Skeletal muscle tissue (tissue), 3 donors: ENCODE measurements at regions not wholly inside any gene's neighbourhood (a gene's known extent, or its start where the extent isn't known, plus 50 kb on each side); places are given as distances from the start of the nearest gene placed in this dataset.

Experiments used
- H3K27ac ChIP-seq: one replicate; pipeline ENCODE4 v1.7.0; 2013; ENCODE audit warnings: mild to moderate bottlenecking, low read depth, low read length, inconsistent platforms
- H3K27me3 ChIP-seq, 3 donors: one replicate each; pipeline ENCODE4 v1.7.0; 2013; ENCODE audit warnings: low read length in 3 of 3; ENCODE audit not compliant: control insufficient read depth in 3 of 3, insufficient read depth in 3 of 3
- H3K36me3 ChIP-seq, 3 donors: one replicate each; pipeline ENCODE4 v1.7.0; 2013; ENCODE audit warnings: low read length in 3 of 3; ENCODE audit not compliant: control insufficient read depth in 3 of 3, insufficient read depth in 3 of 3
- H3K4me1 ChIP-seq, 3 donors: one replicate each; pipeline ENCODE4 v1.7.0; 2013; ENCODE audit warnings: low read length in 3 of 3, mild to moderate bottlenecking in 3 of 3; ENCODE audit not compliant: control insufficient read depth in 3 of 3, insufficient read depth in 3 of 3
- H3K4me3 ChIP-seq, 3 donors: one replicate each; pipeline ENCODE4 v1.7.0; 2013; ENCODE audit warnings: low read length in 3 of 3
- H3K9ac ChIP-seq, 3 donors: one replicate each; pipeline ENCODE4 v1.7.0; 2013; ENCODE audit warnings: low read length in 3 of 3, mild to moderate bottlenecking in 3 of 3, moderate library complexity in 2 of 3, low read depth in 1 of 3
- H3K9me3 ChIP-seq, 3 donors: one replicate each; pipeline ENCODE4 v1.7.0; 2013; ENCODE audit warnings: low read length in 3 of 3; ENCODE audit not compliant: control insufficient read depth in 3 of 3
- donor health status: Osteomylitis.

GRCh38 chr5:111996574-111996973, 239.6 kb upstream of the NREP start:
- H3K27ac ChIP-seq = no peak overlapping the region
- no peak overlapping the region for H3K4me3 ChIP-seq
- H3K9ac ChIP-seq = no peak overlapping the region
- no peaks in the 10 kb centered on the region for H3K36me3 ChIP-seq
- H3K4me1 ChIP-seq = no peaks in the 10 kb centered on the region
- H3K27me3 ChIP-seq = no peaks in the 10 kb centered on the region
- no peaks in the 10 kb centered on the region for H3K9me3 ChIP-seq

GRCh38 chr5:111995701-111996100, 238.7 kb upstream of the NREP start:
- Histone ChIP-seq H3K27ac (no peak overlapping the region), H3K36me3 (no peaks in the 10 kb centered on the region), H3K9me3 (no peaks in the 10 kb centered on the region), H3K4me3 (no peak overlapping the region), H3K27me3 (no peaks in the 10 kb centered on the region), H3K4me1 (no peaks in the 10 kb centered on the region), H3K9ac (no peak overlapping the region)

GRCh38 chr5:111993242-111993641, 236.2 kb upstream of the NREP start:
- Histone ChIP-seq H3K27me3 (no peaks in the 10 kb centered on the region), H3K9me3 (no peaks in the 10 kb centered on the region), H3K4me1 (no peaks in the 10 kb centered on the region), H3K4me3 (no peak overlapping the region), H3K9ac (no peak overlapping the region), H3K27ac (no peak overlapping the region), H3K36me3 (no peaks in the 10 kb centered on the region)

GRCh38 chr5:111984044-111984443, 227.1 kb upstream of the NREP start:
- Histone ChIP-seq H3K36me3 (no peaks in the 10 kb centered on the region), H3K9ac (no peak overlapping the region), H3K9me3 (no peaks in the 10 kb centered on the region), H3K4me3 (no peak overlapping the region), H3K27ac (peak overlapping the region; percentile 28), H3K4me1 (no peaks in the 10 kb centered on the region), H3K27me3 (no peaks in the 10 kb centered on the region)

- H3K4me1 ChIP-seq = no peaks in the 10 kb centered on the region
- no peak overlapping the region for H3K27ac ChIP-seq
- H3K27me3 ChIP-seq = no peaks in the 10 kb centered on the region
- no peaks in the 10 kb centered on the region for H3K9me3 ChIP-seq
- no peaks in the 10 kb centered on the region for H3K36me3 ChIP-seq
- H3K9ac ChIP-seq = no peak overlapping the region
- no peak overlapping the region for H3K4me3 ChIP-seq
These were observed 226.5 kb upstream of the NREP start for GRCh38 chr5:111983459-111983858.

GRCh38 chr5:111977436-111977829, 220.4 kb upstream of the NREP start:
- Histone ChIP-seq H3K9ac (no peak overlapping the region), H3K27ac (no peak overlapping the region), H3K27me3 (no peaks in the 10 kb centered on the region), H3K9me3 (no peaks in the 10 kb centered on the region), H3K4me1 (peaks cover 7 to 15% (median 8%) of the 10 kb centered on the region in 3 donors), H3K4me3 (no peak overlapping the region), H3K36me3 (no peaks in the 10 kb centered on the region)

GRCh38 chr5:111976705-111977435, 219.9 kb upstream of the NREP start:
- no peaks in the 10 kb centered on the region for H3K36me3 ChIP-seq

GRCh38 chr5:111975133-111975532, 218.1 kb upstream of the NREP start:
- H3K4me3 ChIP-seq = peak overlapping the region in 1 of 3 donors; percentile 37
- H3K27ac ChIP-seq = no peak overlapping the region
- no peaks in the 10 kb centered on the region for H3K9me3 ChIP-seq
- H3K9ac ChIP-seq = no peak overlapping the region
- no peaks in the 10 kb centered on the region for H3K36me3 ChIP-seq
- H3K27me3 ChIP-seq = no peaks in the 10 kb centered on the region
- H3K4me1 ChIP-seq = peaks cover 7 to 15% (median 8%) of the 10 kb centered on the region in 3 donors

More at GRCh38 chr5:111976705-111977435, 219.9 kb upstream of the NREP start:
- Histone ChIP-seq H3K9ac (no peak overlapping the region), H3K27me3 (no peaks in the 10 kb centered on the region), H3K9me3 (no peaks in the 10 kb centered on the region), H3K4me3 (no peak overlapping the region), H3K27ac (peak overlapping the region; percentile 14), H3K4me1 (peaks cover 7 to 15% (median 8%) of the 10 kb centered on the region in 3 donors)

GRCh38 chr5:111973961-111974360, 217.0 kb upstream of the NREP start:
- Histone ChIP-seq H3K4me1 (peaks cover 7 to 15% (median 8%) of the 10 kb centered on the region in 3 donors), H3K36me3 (no peaks in the 10 kb centered on the region), H3K9ac (no peak overlapping the region), H3K27me3 (no peaks in the 10 kb centered on the region), H3K27ac (no peak overlapping the region), H3K4me3 (no peak overlapping the region), H3K9me3 (no peaks in the 10 kb centered on the region)

GRCh38 chr5:111972548-111972947, 215.6 kb upstream of the NREP start:
- no peaks in the 10 kb centered on the region for H3K9me3 ChIP-seq
- no peak overlapping the region for H3K27ac ChIP-seq
- H3K9ac ChIP-seq = no peak overlapping the region
- H3K4me3 ChIP-seq = no peak overlapping the region
- H3K27me3 ChIP-seq = no peaks in the 10 kb centered on the region
- H3K36me3 ChIP-seq = no peaks in the 10 kb centered on the region
- H3K4me1 ChIP-seq = peaks cover 7 to 15% (median 8%) of the 10 kb centered on the region in 3 donors
